ENCODE measurements at regions not wholly inside any gene's neighbourhood (a gene's known extent, or its start where the extent isn't known, plus 50 kb on each side); places are given as distances from the start of the nearest gene placed in this dataset.

GRCh38 chr1:229122606-229123005 is 148.3 kb upstream of the RAB4A start (continued):
- TF ChIP-seq TBL1XR1 (IDR thresholded peaks at IDR 0.05; ENCODE audit: borderline replicate concordance, low read length, partially characterized antibody) = no peak

- Histone ChIP-seq H3K27ac (ENCODE audit: extremely low read length, insufficient read depth, low read length) (peak overlapping the region; percentile 67), H3K9ac (ENCODE audit: insufficient read depth, low read depth, low read length) (no peak overlapping the region), H2AFZ (ENCODE audit: low read length) (no peak overlapping the region), H3K27me3 (ENCODE audit: control insufficient read depth in 1 of 2, insufficient read depth in 2 of 2, low read length in 2 of 2) (no peaks in the 10 kb centered on the region), H3K4me2 (ENCODE audit: low read depth, low read length) (no peak overlapping the region), H3K4me3 (replicated peaks in 1 of 3; ENCODE audit: insufficient read depth in 1 of 3, low read depth in 2 of 3, low read length in 3 of 3) (no peak overlapping the region), H3K36me3 (replicated peaks in 1 of 2; ENCODE audit: control insufficient read depth in 1 of 2, insufficient read depth in 2 of 2, low read length in 2 of 2) (no peaks in the 10 kb centered on the region), H3K4me1 (ENCODE audit: insufficient read depth, low read length) (peaks cover 49% of the 10 kb centered on the region), H3K79me2 (ENCODE audit: insufficient read depth, low read length) (no peaks in the 10 kb centered on the region), H3K9me3 (ENCODE audit: low read length) (no peaks in the 10 kb centered on the region), H4K20me1 (ENCODE audit: insufficient read depth, low read length) (no peaks in the 10 kb centered on the region)
- CTCF ChIA-PET (ENCODE audit: low intra/inter-chr PET ratio, low total read pairs) = no interaction called here
- FAIRE-seq (no peak), DNase-seq (ENCODE audit: low spot score) (no peak), ATAC-seq (no peak)
- no peak for TF ChIP-seq BRD4 (CRISPR knock-in tag; IDR thresholded peaks at IDR 0.05)
- TF ChIP-seq ZNF629 (CRISPR knock-in tag; conservative IDR thresholded peaks at IDR 0.05) = no peak
- TF ChIP-seq, protein P1, sequence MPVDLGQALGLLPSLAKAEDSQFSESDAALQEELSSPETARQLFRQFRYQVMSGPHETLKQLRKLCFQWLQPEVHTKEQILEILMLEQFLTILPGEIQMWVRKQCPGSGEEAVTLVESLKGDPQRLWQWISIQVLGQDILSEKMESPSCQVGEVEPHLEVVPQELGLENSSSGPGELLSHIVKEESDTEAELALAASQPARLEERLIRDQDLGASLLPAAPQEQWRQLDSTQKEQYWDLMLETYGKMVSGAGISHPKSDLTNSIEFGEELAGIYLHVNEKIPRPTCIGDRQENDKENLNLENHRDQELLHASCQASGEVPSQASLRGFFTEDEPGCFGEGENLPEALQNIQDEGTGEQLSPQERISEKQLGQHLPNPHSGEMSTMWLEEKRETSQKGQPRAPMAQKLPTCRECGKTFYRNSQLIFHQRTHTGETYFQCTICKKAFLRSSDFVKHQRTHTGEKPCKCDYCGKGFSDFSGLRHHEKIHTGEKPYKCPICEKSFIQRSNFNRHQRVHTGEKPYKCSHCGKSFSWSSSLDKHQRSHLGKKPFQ (CRISPR knock-in tag; IDR thresholded peaks at IDR 0.05; ENCODE audit: insufficient replicate concordance) = no peak
- TF ChIP-seq, protein P2, sequence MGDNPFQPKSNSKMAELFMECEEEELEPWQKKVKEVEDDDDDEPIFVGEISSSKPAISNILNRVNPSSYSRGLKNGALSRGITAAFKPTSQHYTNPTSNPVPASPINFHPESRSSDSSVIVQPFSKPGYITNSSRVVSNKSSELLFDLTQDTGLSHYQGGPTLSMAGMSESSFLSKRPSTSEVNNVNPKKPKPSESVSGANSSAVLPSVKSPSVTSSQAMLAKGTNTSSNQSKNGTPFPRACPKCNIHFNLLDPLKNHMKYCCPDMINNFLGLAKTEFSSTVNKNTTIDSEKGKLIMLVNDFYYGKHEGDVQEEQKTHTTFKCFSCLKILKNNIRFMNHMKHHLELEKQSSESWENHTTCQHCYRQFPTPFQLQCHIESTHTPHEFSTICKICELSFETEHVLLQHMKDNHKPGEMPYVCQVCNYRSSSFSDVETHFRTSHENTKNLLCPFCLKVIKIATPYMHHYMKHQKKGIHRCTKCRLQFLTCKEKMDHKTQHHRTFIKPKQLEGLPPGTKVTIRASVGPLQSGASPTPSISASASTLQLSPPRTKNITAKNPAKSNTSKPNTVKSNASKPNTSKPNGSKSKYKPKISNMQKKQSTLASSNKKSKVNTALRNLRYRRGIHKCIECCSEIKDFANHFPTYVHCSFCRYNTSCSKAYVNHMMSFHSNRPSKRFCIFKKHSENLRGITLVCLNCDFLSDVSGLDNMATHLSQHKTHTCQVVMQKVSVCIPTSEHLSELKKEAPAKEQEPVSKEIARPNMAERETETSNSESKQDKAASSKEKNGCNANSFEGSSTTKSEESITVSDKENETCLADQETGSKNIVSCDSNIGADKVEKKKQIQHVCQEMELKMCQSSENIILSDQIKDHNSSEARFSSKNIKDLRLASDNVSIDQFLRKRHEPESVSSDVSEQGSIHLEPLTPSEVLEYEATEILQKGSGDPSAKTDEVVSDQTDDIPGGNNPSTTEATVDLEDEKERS (CRISPR knock-in tag; IDR thresholded peaks at IDR 0.05) = no peak
- TF ChIP-seq, protein P3, sequence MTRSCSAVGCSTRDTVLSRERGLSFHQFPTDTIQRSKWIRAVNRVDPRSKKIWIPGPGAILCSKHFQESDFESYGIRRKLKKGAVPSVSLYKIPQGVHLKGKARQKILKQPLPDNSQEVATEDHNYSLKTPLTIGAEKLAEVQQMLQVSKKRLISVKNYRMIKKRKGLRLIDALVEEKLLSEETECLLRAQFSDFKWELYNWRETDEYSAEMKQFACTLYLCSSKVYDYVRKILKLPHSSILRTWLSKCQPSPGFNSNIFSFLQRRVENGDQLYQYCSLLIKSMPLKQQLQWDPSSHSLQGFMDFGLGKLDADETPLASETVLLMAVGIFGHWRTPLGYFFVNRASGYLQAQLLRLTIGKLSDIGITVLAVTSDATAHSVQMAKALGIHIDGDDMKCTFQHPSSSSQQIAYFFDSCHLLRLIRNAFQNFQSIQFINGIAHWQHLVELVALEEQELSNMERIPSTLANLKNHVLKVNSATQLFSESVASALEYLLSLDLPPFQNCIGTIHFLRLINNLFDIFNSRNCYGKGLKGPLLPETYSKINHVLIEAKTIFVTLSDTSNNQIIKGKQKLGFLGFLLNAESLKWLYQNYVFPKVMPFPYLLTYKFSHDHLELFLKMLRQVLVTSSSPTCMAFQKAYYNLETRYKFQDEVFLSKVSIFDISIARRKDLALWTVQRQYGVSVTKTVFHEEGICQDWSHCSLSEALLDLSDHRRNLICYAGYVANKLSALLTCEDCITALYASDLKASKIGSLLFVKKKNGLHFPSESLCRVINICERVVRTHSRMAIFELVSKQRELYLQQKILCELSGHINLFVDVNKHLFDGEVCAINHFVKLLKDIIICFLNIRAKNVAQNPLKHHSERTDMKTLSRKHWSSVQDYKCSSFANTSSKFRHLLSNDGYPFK (CRISPR knock-in tag; IDR thresholded peaks at IDR 0.05; ENCODE audit: borderline replicate concordance) = no peak
- no peak for TF ChIP-seq ZNF749 (CRISPR knock-in tag; IDR thresholded peaks at IDR 0.05; ENCODE audit: borderline replicate concordance)
- TF ChIP-seq ZNF282 (IDR thresholded peaks at IDR 0.05; ENCODE audit: partially characterized antibody) = no peak
- no peak for TF ChIP-seq HCFC1 (IDR thresholded peaks at IDR 0.05; ENCODE audit: low read depth, low read length)
- POLR2A ChIA-PET = interaction anchor here (1.0 to 2.0 kb wide), 3 partner anchors 11 to 389 kb away, joined by 3 to 7 read pairs (median 3); partner anchors contain the start of gene RHOU
- WGBS (ENCODE audit: low lambda C conversion rate) = 100% methylated on average over 1 of the region's 1 CpG
- intact Hi-C loops (cut with micrococcal nuclease; ENCODE audit: unreplicated experiment) = no loop called here
- in situ Hi-C loops (cut with HindIII; ENCODE audit: extremely low pct_ligation_motif_present, low pct_unique_long_range_greater_than_20kb) = no loop called here
- no TSS peak for BruUV-seq (replicated peaks)
These were observed 146.8 kb upstream of the RAB4A start for GRCh38 chr1:229124116-229124515.

Data from HepG2 (cell line).